ENCODE measurements at regions not wholly inside any gene's neighbourhood (a gene's known extent, or its start where the extent isn't known, plus 50 kb on each side); places are given as distances from the start of the nearest gene placed in this dataset.

DNA sequence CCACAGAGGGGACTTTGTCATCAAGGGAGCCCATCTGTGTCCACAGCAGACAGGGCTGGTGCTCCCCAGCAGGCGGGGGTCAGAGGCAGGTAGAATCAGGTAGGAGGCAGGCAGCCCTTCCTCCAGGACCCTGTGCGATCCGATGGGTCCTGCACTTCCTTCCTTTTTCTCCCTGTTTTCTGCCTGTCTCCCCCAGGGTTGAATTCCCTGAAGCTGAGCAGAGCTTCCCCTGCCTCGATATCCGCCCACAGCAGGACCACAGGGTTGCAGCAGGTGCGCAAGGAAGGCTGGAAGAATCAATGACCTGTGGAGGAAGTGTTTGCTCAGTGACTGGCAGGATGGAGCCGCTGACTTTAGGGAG is 69.2 kb downstream of the MRPL36 start:
- TF ChIP-seq, protein P1, sequence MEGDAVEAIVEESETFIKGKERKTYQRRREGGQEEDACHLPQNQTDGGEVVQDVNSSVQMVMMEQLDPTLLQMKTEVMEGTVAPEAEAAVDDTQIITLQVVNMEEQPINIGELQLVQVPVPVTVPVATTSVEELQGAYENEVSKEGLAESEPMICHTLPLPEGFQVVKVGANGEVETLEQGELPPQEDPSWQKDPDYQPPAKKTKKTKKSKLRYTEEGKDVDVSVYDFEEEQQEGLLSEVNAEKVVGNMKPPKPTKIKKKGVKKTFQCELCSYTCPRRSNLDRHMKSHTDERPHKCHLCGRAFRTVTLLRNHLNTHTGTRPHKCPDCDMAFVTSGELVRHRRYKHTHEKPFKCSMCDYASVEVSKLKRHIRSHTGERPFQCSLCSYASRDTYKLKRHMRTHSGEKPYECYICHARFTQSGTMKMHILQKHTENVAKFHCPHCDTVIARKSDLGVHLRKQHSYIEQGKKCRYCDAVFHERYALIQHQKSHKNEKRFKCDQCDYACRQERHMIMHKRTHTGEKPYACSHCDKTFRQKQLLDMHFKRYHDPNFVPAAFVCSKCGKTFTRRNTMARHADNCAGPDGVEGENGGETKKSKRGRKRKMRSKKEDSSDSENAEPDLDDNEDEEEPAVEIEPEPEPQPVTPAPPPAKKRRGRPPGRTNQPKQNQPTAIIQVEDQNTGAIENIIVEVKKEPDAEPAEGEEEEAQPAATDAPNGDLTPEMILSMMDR (conservative IDR thresholded peaks at IDR 0.05) = no peak
- TF ChIP-seq ZFX (IDR thresholded peaks at IDR 0.05) = no peak
